ENCODE measurements at regions not wholly inside any gene's neighbourhood (a gene's known extent, or its start where the extent isn't known, plus 50 kb on each side); places are given as distances from the start of the nearest gene placed in this dataset.

- H3K4me3 ChIP-seq (replicated peaks; ENCODE audit: low read depth, low read length): no peak overlapping the region
- TF ChIP-seq CTCF (IDR thresholded peaks at IDR 0.05; ENCODE audit: low read length, missing control alignments): no peak
- DNase-seq (ENCODE audit: low read depth): no peak
Observed at GRCh38 chr9:89899573-89899972, 294.8 kb downstream of the GADD45G start.

GRCh38 chr9:89901920-89902319, 297.1 kb downstream of the GADD45G start:
- TF ChIP-seq CTCF (IDR thresholded peaks at IDR 0.05; ENCODE audit: low read length, missing control alignments): no peak
- H3K4me3 ChIP-seq (replicated peaks; ENCODE audit: low read depth, low read length): no peak overlapping the region
- DNase-seq (ENCODE audit: low read depth): no peak

GRCh38 chr9:89902450-89903140, 297.8 kb downstream of the GADD45G start:
- H3K4me3 ChIP-seq (replicated peaks; ENCODE audit: low read depth, low read length): no peak overlapping the region
- DNase-seq (ENCODE audit: low read depth): no peak
- no peak for TF ChIP-seq CTCF (IDR thresholded peaks at IDR 0.05; ENCODE audit: low read length, missing control alignments)

GRCh38 chr9:89903141-89903475, 298.3 kb downstream of the GADD45G start:
- no peak for TF ChIP-seq CTCF (IDR thresholded peaks at IDR 0.05; ENCODE audit: low read length, missing control alignments)
- DNase-seq (ENCODE audit: low read depth): no peak

GRCh38 chr9:89905606-89906338, 301.0 kb downstream of the GADD45G start:
- TF ChIP-seq CTCF (IDR thresholded peaks at IDR 0.05; ENCODE audit: low read length, missing control alignments): no peak
- DNase-seq (ENCODE audit: low read depth): no peak
- no peak overlapping the region for H3K4me3 ChIP-seq (replicated peaks; ENCODE audit: low read depth, low read length)

More at GRCh38 chr9:89903141-89903475, 298.3 kb downstream of the GADD45G start:
- H3K4me3 ChIP-seq (replicated peaks; ENCODE audit: low read depth, low read length): no peak overlapping the region

GRCh38 chr9:89911721-89912604, 307.2 kb downstream of the GADD45G start:
- TF ChIP-seq CTCF (IDR thresholded peaks at IDR 0.05; ENCODE audit: low read length, missing control alignments): no peak
- no peak for DNase-seq (ENCODE audit: low read depth)
- no peak overlapping the region for H3K4me3 ChIP-seq (replicated peaks; ENCODE audit: low read depth, low read length)
